Astrocyte (in vitro differentiated cells and primary cell): ENCODE measurements at regions not wholly inside any gene's neighbourhood (a gene's known extent, or its start where the extent isn't known, plus 50 kb on each side); places are given as distances from the start of the nearest gene placed in this dataset.

Experiments used
- DNase-seq: peaks from one replicate; pipeline ENCODE4 v3.0.0-alpha.2; 2010; ENCODE audit warnings: low read depth
- FAIRE-seq: peaks from 2 replicates; lab custom pipeline; 2011; peaks lifted over from hg19 to GRCh38; lab: Jason Lieb, UNC
- H2AFZ ChIP-seq: 2 replicates; pipeline ENCODE4 v1.6.0; 2012; ENCODE audit warnings: low read depth, low read length, inconsistent platforms
- H3K27ac ChIP-seq: 2 replicates; pipeline ENCODE4 v1.5.1; 2011; ENCODE audit warnings: low read depth, low read length, inconsistent platforms
- H3K27me3 ChIP-seq: 2 replicates; pipeline ENCODE4 v1.6.0; 2011; ENCODE audit warnings: low read length, inconsistent platforms; ENCODE audit not compliant: insufficient read depth
- H3K36me3 ChIP-seq: 2 replicates; pipeline ENCODE4 v1.5.1; 2011; ENCODE audit warnings: low read length, inconsistent platforms; ENCODE audit not compliant: insufficient read depth
- H3K4me1 ChIP-seq: 2 replicates; pipeline ENCODE4 v1.5.1; 2011; ENCODE audit warnings: low read length, inconsistent platforms; ENCODE audit not compliant: insufficient read depth
- H3K4me2 ChIP-seq: 2 replicates; pipeline ENCODE4 v1.6.0; 2012; ENCODE audit warnings: low read length, inconsistent platforms
- H3K4me3 ChIP-seq: 2 replicates; pipeline ENCODE4 v1.5.1; 2011; ENCODE audit warnings: low read depth, mild to moderate bottlenecking, low read length, inconsistent platforms; ENCODE audit not compliant: insufficient read depth
- H3K79me2 ChIP-seq: 2 replicates; pipeline ENCODE4 v1.6.0; 2012; ENCODE audit warnings: mild to moderate bottlenecking, low read length, inconsistent platforms; ENCODE audit not compliant: insufficient read depth
- H3K9ac ChIP-seq: 2 replicates; pipeline ENCODE4 v1.6.0; 2012; ENCODE audit warnings: mild to moderate bottlenecking, low read length, inconsistent platforms
- H3K9me3 ChIP-seq: 2 replicates; pipeline ENCODE4 v1.5.1; 2012; ENCODE audit warnings: low read depth, mild to moderate bottlenecking, low read length, inconsistent platforms; ENCODE audit not compliant: insufficient read depth
- H4K20me1 ChIP-seq: 2 replicates; pipeline ENCODE4 v1.6.0; 2012; ENCODE audit warnings: low read length, inconsistent platforms; ENCODE audit not compliant: insufficient read depth
- H3K27ac Mint-ChIP-seq: one replicate; pipeline ENCODE4 v1.8.0; 2021; ENCODE audit warnings: mild to moderate bottlenecking, mixed read lengths; ENCODE audit not compliant: unreplicated experiment
- H3K27me3 Mint-ChIP-seq: one replicate; pipeline ENCODE4 v1.8.0; 2021; ENCODE audit warnings: low read depth, mixed read lengths; ENCODE audit not compliant: unreplicated experiment
- H3K36me3 Mint-ChIP-seq: one replicate; pipeline ENCODE4 v1.8.0; 2021; ENCODE audit warnings: low read depth, mixed read lengths; ENCODE audit not compliant: unreplicated experiment
- H3K4me1 Mint-ChIP-seq: one replicate; pipeline ENCODE4 v1.8.0; 2021; ENCODE audit warnings: low read depth, mixed read lengths; ENCODE audit not compliant: unreplicated experiment
- H3K4me3 Mint-ChIP-seq: one replicate; pipeline ENCODE4 v1.8.0; 2021; ENCODE audit warnings: mild to moderate bottlenecking, moderate library complexity, mixed read lengths; ENCODE audit not compliant: unreplicated experiment
- H3K9me3 Mint-ChIP-seq: one replicate; pipeline ENCODE4 v1.8.0; 2021; ENCODE audit warnings: mild to moderate bottlenecking, mixed read lengths; ENCODE audit not compliant: unreplicated experiment
- EZH2 ChIP-seq: IDR thresholded peaks from 2 replicates; pipeline ENCODE4 v1.6.1; 2012; ENCODE audit warnings: mild to moderate bottlenecking, low read length, inconsistent platforms; ENCODE audit not compliant: insufficient read depth
- TF ChIP-seq, protein P1 (sequence below): IDR thresholded peaks from 2 replicates; pipeline ENCODE4 v1.5.1; 2011; ENCODE audit warnings: low read depth, mild to moderate bottlenecking, inconsistent platforms, low read length, moderate library complexity; ENCODE audit not compliant: insufficient read depth

GRCh38 chr7:54944179-54944578 lies 74.6 kb upstream of the EGFR start:
- no peak for TF ChIP-seq EZH2
- H3K27ac ChIP-seq, result no peak overlapping the region
- FAIRE-seq, result peak; percentile 17

GRCh38 chr7:54946271-54946670 lies 72.5 kb upstream of the EGFR start:
- no peaks in the 10 kb centered on the region for H3K36me3 Mint-ChIP-seq
- Histone ChIP-seq H3K4me2 (no peak overlapping the region), H4K20me1 (no peaks in the 10 kb centered on the region), H3K36me3 (no peaks in the 10 kb centered on the region), H2AFZ (no peak overlapping the region), H3K27ac (no peak overlapping the region), H3K9me3 (no peaks in the 10 kb centered on the region), H3K27me3 (no peaks in the 10 kb centered on the region), H3K79me2 (no peaks in the 10 kb centered on the region), H3K4me3 (no peak overlapping the region), H3K9ac (no peak overlapping the region), H3K4me1 (no peaks in the 10 kb centered on the region)
- H3K27ac Mint-ChIP-seq, result no peak overlapping the region
- H3K9me3 Mint-ChIP-seq, result peaks cover 2% of the 10 kb centered on the region
- no peaks in the 10 kb centered on the region for H3K27me3 Mint-ChIP-seq
- FAIRE-seq (no peak), DNase-seq (no peak)
- no peak overlapping the region for H3K4me3 Mint-ChIP-seq
- no peaks in the 10 kb centered on the region for H3K4me1 Mint-ChIP-seq
- no peak for TF ChIP-seq EZH2
- TF ChIP-seq, protein P1, sequence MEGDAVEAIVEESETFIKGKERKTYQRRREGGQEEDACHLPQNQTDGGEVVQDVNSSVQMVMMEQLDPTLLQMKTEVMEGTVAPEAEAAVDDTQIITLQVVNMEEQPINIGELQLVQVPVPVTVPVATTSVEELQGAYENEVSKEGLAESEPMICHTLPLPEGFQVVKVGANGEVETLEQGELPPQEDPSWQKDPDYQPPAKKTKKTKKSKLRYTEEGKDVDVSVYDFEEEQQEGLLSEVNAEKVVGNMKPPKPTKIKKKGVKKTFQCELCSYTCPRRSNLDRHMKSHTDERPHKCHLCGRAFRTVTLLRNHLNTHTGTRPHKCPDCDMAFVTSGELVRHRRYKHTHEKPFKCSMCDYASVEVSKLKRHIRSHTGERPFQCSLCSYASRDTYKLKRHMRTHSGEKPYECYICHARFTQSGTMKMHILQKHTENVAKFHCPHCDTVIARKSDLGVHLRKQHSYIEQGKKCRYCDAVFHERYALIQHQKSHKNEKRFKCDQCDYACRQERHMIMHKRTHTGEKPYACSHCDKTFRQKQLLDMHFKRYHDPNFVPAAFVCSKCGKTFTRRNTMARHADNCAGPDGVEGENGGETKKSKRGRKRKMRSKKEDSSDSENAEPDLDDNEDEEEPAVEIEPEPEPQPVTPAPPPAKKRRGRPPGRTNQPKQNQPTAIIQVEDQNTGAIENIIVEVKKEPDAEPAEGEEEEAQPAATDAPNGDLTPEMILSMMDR, result no peak

More at GRCh38 chr7:54944179-54944578, 74.6 kb upstream of the EGFR start:
- Mint-ChIP-seq H3K4me1 (no peaks in the 10 kb centered on the region), H3K27ac (no peak overlapping the region), H3K4me3 (no peak overlapping the region), H3K27me3 (no peaks in the 10 kb centered on the region), H3K36me3 (no peaks in the 10 kb centered on the region), H3K9me3 (peaks cover 1% of the 10 kb centered on the region)
- Histone ChIP-seq H3K4me3 (no peak overlapping the region), H3K36me3 (no peaks in the 10 kb centered on the region), H3K4me1 (no peaks in the 10 kb centered on the region), H3K9me3 (no peaks in the 10 kb centered on the region), H4K20me1 (no peaks in the 10 kb centered on the region), H3K9ac (no peak overlapping the region), H3K27me3 (no peaks in the 10 kb centered on the region), H3K79me2 (no peaks in the 10 kb centered on the region), H2AFZ (no peak overlapping the region), H3K4me2 (no peak overlapping the region)
- DNase-seq, result peak; percentile 40

DNA sequence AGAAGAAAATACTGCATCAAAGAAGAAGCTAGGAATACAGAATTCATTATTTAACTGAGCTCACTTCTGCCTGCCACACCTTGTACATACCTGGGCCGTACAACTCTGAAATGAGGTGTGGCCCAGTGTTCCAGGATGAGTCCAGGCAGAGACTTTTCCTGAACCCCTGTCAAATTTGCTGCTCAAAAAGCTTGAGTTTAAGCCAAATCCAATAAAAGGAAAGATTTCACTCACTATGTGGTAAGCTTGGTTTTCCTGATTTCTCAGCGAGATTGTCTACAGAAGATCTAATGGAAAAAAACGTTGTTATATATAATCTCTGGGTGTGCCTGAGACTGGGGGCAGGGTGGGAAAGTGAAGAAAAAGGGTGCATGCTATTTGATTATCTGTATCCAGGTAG lies 72.1 kb upstream of the EGFR start:
- H3K9ac ChIP-seq, result no peak overlapping the region
- no peaks in the 10 kb centered on the region for H3K79me2 ChIP-seq
- H3K36me3 ChIP-seq, result no peaks in the 10 kb centered on the region
- Mint-ChIP-seq H3K27me3 (no peaks in the 10 kb centered on the region), H3K36me3 (no peaks in the 10 kb centered on the region), H3K27ac (peak overlapping the region; percentile 2), H3K4me1 (no peaks in the 10 kb centered on the region), H3K4me3 (no peak overlapping the region), H3K9me3 (peaks cover 3% of the 10 kb centered on the region)
- no peak overlapping the region for H3K4me3 ChIP-seq
- no peaks in the 10 kb centered on the region for H3K4me1 ChIP-seq
- H2AFZ ChIP-seq, result no peak overlapping the region
- H3K4me2 ChIP-seq, result no peak overlapping the region
- no peak overlapping the region for H3K27ac ChIP-seq
- no peak for DNase-seq
- no peak for FAIRE-seq
- H4K20me1 ChIP-seq, result no peaks in the 10 kb centered on the region
- no peaks in the 10 kb centered on the region for H3K9me3 ChIP-seq
- H3K27me3 ChIP-seq, result no peaks in the 10 kb centered on the region
- no peak for TF ChIP-seq EZH2
- TF ChIP-seq, protein P1, result no peak
